GM12801 (cell line): ENCODE measurements at regions not wholly inside any gene's neighbourhood (a gene's known extent, or its start where the extent isn't known, plus 50 kb on each side); places are given as distances from the start of the nearest gene placed in this dataset.

ENCODE experiments used
- CTCF ChIP-seq: IDR thresholded peaks from one replicate; pipeline ENCODE4 v1.5.1; 2011; ENCODE audit warnings: control low read depth; ENCODE audit not compliant: insufficient read length; ENCODE audit errors: extremely low read depth

- no peak for TF ChIP-seq CTCF
These were observed 357.5 kb downstream of the PTPRU start for GRCh38 chr1:29593601-29594382.

- TF ChIP-seq CTCF: no peak
These were observed 356.4 kb downstream of the PTPRU start for GRCh38 chr1:29592731-29593130.

GRCh38 chr1:29592261-29592615 is 355.9 kb downstream of the PTPRU start:
- no peak for TF ChIP-seq CTCF

- TF ChIP-seq CTCF: no peak
These were observed 355.4 kb downstream of the PTPRU start for GRCh38 chr1:29591601-29592260.

- TF ChIP-seq CTCF: no peak
These were observed 354.6 kb downstream of the PTPRU start for GRCh38 chr1:29590583-29591565.

- no peak for TF ChIP-seq CTCF
These were observed 350.8 kb downstream of the PTPRU start for GRCh38 chr1:29586991-29587745.
